Superior temporal gyrus (tissue), 1 donor: ENCODE measurements at regions not wholly inside any gene's neighbourhood (a gene's known extent, or its start where the extent isn't known, plus 50 kb on each side); places are given as distances from the start of the nearest gene placed in this dataset.
"Not testable (repeated sequence)": the region's sequence is repeated elsewhere in the genome, so short reads cannot be mapped to it uniquely, and the experiment has no call there.

ENCODE experiments used
- DNase-seq: peaks from one replicate; pipeline ENCODE4 v3.0.0-alpha.2; 2016; ENCODE audit errors: extremely low spot score

DNA sequence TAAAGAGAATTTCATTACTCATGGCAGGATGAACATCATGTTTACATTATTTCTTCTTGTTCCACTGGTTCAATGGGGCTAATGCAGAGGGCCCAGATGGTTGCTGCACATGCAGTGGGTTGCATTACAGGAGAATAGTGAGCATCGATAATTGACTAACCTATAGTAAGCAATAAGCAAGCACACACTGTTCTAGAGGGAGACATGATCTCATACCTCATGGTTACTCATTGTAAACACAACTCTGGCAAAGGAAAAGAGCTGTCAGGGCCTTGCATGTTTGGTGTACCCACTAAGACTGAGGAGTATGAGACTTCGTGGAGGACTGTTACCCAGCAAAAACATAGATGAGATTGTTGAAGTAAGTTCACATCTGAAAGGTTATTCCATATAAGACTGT lies 885.6 kb upstream of the VRK2 start:
- DNase-seq = no peak

DNA sequence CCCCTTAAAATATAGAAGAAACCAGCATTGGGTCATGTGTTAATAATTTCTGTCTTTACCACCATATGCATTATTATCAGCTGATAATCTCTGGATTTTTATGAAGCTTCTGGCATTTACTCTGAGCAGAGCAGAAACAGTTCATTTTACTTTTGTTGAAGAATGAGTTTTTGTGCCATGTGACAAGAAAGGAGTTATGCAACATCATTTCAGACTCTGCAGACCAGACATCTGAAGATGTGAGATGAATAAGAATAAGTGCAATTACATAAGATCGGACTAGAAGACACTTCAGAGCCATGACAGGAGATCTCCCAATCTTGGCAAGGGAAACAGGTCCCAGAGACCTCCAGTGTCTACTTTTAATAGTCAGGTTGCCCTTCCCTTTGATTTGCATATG lies 869.4 kb upstream of the VRK2 start:
- peak; percentile 34 for DNase-seq

DNA sequence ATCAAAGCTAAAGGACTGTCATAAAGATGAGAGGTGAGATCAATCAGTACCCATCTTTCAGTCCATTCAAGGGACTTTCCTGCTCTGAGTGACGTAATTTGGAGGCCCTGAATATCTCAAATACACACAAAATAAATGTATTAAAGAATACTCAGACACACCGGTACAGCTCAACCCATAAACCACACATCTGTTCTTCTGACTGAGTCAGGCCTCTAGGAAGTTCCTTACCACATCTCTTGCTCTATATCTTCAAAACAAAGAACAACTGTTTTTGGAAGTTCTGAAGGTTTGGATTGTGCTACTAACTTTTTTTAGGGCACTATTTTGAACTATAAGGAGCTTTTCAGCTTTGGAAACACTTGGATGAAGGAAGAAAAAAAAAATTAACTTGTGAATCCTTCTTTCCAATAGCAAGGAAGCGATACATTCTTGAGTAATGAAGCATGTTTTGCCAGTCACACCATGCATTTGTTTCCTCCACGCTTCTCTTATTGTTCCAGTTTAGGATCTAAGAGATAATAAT lies 866.5 kb upstream of the VRK2 start:
- DNase-seq = no peak

DNA sequence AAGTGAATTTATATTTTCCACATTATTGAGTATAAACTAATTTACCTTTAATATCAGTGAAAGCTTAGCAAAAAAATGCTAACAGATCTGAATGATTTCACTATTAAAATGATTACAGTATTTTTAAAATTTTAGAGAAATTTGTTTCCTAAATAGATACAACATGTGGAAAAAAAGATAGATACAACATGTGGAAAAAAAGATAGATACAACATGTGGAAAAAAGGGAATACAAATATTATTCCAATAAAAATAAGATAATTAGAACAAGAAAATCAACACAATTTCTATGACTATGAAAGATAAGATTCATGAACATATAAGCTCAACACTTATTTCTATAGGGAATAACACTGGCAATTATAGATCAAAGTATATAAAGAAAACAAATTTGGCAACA lies 865.9 kb upstream of the VRK2 start:
- no peak for DNase-seq

DNA sequence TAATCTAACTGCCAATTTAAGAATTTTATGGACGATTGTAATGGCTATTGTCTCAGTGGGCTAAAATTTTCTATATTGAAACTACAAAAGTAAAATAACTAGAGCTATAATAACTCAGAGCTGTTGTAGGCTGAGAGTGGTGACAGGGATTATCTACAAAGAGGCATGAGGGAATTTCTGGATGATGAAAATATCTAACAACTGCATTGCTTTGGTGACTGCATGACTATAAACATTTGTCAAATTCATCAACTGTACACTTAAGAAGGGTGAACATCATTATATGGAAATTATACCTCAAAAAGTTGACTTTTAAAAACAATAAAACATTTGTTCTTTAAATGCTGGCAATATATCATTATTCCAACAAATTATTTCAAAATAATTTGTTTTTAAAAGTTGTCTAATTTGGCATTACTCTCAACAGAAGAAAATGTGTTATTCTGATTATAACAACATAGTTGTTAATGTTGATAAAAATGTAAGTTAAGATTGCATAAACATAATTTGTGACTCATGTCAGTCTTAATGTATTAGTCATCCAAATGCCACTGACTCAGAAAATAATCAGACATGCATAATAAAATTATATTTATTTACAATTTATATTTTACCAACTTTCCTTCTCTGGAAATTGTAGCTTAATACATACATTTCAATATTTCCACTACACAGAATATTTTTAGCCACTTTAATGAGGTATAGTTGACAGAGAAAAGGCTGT lies 865.1 kb upstream of the VRK2 start:
- DNase-seq = no peak

DNA sequence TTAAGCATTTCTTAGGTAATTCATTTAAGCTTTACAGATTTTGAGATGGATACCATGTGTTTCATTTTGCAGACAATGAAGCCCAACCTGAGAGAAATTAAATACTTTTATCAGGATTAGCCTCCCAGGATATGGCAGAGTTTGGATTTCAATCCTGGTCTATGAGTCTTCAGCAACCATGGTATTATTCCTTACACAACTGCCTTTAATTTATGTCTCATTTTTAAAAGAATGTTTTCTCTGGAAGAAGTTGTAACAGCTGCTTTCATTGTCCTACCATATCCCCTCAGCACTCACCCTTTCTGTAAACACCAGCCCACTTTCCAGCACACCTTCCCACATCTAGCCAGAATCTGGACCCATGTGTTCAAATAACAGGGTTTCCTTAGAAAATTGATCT lies 863.7 kb upstream of the VRK2 start:
- no peak for DNase-seq

DNA sequence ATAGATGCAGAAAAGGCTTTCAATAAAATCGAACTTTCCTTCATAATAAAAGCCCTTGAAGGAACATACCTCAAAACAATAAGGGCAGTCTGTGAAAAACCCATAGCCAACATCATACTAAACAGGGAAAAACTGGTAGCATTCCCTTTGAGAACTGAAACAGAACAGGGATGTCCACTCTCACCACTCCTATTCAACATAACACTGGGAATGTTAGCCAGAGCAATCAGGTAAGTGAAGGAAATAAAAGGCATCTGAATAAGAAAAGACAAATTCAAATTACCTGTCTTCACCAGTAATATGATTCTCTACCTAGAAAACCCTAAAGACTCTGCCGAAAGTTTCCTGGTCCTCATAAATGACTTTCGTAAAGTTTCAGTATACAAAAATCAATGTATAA lies 861.0 kb upstream of the VRK2 start:
- DNase-seq = no peak

DNA sequence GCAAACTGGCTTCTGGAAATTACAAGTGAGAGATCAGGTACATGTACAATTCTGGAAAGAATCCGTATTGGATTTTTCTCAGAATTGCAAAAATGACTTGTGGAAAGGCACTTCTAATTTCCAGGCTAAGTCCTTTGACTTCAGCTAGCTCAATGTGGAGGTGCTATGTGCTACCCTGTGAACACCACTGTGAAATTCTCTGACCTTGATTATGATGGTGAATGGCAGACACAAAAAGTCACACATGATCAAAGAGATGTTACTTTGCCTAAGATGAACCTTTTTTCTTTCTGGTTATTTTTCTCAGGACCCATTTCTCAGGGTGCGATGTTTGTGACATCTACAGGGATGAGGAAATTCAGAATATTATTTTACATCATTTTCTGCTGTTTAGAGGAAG lies 856.6 kb upstream of the VRK2 start:
- no peak for DNase-seq

DNA sequence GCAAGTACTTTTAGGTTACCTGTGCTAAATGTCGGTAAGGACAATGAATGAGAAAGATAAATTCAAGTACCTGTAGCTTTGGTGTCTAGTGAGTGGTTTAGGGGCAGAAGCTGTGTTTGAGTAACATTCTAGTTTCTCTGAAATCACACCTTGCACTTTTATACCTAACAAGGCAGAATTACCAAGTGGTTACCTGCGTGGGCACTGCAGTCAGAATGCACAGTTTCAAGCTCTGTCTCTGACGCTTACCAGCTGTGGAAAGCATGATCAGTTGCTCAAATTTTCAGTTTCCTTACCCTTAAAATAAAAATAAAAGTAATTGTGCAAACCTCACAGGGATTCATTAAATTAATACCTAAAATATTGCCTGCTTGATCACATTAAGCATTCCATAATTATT lies 846.9 kb upstream of the VRK2 start:
- DNase-seq = no peak

DNA sequence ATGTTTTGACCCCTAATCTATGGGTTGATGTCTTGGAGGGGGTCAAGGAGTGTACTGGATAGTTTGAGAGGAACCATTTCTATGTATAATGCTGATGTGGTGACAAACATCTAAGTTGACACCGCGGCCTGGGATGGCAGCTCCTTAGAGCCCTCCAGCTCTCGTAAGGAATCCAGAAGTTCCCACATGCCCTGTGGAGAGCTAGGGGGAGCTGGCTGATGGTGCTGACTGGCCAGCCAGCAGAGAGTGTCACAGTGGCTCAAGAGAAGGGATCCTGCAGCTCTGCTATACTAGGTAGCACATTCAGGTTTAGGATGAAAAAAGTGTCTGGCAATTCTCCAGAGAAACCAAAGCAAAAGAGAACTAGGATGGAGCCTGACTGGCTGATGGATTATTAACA lies 842.2 kb upstream of the VRK2 start:
- no peak for DNase-seq

DNA sequence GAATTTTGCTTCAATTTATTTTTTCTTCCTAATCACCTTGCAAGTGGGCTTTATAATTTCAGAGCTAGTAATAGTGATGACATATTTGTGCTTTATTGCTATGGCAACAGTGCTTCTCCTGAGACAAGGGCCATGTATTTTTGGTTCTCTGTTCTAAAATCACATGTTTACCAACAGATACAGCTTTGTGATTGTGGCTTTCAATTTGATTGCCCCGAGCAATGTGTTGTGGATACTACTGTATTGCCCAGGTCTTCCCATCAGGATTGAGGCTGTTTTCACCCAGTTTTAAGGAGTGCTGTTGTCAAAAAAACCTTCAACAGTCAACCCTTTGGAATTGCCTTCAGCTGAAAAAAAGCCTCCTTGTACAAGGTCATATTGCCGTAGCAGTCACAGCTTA lies 841.4 kb upstream of the VRK2 start:
- DNase-seq = no peak

DNA sequence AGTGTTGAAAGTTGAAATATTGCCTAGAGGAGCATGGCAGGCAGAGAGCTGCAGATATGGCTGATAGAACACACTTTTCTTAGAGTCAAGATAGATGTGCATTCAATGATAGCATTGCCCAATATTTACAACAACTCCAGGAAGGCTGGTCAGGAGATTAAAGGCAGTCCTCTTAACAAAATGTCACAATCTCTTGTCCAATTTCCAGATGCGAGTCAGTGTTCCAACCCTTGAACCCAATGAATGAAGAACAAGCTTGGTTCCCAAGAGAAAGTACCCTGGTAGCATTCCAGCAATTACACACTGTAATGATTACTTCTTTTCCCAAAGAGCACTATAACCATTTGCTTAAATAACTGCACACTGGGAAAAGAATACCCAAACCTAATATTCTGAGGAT lies 839.4 kb upstream of the VRK2 start:
- no peak for DNase-seq

DNA sequence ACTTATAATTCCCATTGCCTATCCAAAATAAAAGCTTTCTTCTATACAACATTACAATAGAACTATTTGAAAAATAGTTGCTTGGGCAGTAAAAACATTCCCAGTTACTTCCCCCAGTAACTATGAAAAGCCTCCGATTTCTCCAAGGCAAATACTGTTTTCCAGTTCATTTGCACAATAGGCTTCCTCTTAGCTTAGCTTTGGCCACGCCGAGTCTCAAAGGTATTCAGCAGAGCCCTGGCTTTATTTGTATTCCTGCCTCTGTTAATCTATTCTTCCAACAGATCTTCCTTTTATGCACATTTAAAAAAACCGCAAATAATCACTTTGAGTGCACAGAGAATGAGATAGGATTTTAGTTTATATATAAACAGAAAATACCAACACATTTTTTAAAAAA lies 836.8 kb upstream of the VRK2 start:
- no peak for DNase-seq

DNA sequence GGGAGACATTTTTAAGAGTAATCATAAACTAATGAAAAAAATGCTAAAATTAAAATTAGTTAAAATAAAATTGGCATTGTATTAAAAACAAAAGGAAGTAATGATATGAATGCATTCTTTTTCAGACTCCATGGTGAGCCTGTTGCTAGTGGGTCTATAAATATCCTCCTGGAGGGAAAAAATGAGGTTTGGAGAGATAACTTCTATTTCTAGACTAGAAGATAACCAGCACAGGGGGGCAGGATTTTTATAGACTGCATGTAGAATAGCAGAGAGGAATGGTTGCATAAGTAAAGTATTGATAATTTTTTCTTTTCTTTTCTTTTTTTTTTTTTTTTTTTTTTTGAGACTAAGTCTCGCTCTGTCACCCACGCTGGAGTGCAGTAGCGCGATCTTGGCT lies 835.8 kb upstream of the VRK2 start:
- DNase-seq = no peak

DNA sequence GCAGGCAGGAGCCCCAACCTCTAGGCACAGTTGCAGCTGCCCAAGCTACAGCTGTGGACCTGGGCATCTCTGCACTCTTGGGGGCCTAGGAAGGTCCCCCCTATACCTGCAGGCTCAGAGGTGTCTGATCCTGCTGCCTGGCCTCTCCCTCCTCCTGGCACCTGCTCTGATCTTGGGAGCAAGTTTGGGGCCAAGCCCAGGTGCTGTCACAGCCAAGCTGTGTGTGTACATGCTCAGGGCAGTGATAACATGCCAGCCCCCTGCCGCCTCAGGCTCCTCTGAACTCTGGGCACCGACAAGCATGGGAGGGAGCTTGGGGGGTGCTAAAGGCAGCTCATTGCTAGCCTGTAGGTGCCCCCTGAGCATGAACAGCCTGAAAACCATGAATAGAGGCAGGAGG lies 829.6 kb upstream of the VRK2 start:
- no peak for DNase-seq

DNA sequence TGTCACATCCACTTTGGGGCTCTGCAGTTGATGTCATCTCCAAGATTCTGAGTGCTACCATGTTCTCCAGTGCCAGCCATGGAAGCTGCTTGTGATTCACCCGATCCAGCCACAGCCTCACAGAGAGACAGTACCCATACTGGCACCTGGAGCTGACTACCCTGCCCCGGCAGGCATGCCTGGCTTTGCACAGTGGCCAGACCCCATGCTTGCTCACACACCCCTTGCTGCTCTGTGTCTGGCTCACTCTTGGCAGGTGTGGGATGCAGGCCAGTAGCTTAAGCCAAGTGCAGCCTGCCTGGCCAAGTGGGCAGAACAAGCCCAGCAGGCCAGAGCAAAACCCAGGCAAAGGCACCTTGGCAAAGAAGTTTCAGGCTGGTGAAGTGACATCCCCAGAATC lies 828.4 kb upstream of the VRK2 start:
- DNase-seq = no peak

DNA sequence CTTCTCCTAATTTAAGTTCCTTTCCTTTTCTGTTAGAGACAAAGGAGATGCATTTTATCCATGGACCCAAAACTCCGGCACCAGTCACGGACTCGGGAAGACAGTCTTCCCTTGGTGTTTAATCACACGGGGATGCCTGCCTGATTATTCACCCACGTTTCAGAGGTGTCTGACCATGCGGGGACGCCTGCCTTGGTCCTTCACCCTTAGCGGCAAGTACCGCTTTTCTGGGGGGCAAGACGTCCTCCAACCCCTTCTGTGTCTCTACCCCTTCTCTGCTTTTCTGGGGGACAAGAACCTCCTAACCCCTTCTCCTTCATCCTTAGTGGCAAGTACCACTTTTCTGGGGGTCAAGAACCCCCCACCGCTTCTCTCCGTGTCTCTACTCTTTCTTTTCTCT lies 816.9 kb upstream of the VRK2 start:
- not testable (repeated sequence) for DNase-seq

DNA sequence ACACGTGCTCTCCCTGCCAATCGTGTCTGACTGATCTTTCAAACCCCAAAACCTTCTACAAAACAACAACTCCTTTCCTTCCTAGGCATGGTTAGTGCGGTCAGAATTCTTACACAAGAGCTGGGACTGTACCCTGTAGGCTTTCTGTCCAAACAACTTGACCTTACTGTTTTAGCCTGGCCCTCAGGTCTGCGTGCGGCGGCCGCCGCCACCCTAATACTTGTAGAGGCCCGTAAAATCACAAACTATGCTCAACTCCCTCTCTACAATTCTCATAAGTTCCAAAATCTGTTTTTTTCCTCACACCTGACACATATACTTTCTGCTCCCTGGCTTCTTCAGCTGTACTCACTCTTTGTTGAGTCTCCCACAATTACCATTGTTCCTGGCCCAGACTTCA lies 814.3 kb upstream of the VRK2 start:
- DNase-seq = not testable (repeated sequence)

DNA sequence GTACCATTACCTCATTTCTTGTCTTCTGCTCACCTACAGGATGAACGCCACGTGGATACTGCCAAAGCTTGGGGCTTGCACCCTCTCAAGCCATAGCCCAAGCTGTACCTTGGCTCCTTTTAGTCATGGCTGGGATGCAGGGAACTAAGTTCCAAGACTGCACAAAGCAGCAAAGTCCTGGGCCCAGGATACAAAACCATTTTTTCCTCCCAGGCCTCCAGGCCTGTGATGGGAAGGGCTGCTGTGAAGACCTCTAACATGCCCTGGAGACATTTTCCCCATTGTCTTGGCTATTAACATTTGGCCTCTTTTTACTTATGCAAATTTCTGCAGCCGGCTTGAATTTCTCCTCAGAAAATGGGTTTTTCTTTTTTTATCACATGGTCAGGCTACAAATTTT lies 795.1 kb upstream of the VRK2 start:
- DNase-seq = not testable (repeated sequence)

DNA sequence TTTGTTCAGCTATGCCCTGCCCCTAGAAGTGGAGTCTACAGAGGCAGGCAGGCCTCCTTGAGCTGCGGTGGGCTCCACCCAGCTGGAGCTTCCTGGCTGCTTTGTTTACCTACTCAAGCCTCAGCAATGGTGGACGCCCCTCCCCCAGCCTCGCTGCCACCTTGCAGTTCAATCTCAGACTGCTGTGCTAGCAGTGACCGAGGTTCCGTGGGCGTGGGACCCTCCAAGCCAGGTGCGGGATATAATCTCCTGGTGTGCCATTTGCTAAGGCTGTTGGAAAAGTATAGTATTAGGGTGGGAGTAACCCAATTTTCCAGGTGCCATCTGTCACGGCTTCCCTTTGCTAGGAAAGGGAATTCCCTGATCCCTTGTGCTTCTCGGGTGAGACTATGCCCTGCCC lies 770.2 kb upstream of the VRK2 start:
- not testable (repeated sequence) for DNase-seq

DNA sequence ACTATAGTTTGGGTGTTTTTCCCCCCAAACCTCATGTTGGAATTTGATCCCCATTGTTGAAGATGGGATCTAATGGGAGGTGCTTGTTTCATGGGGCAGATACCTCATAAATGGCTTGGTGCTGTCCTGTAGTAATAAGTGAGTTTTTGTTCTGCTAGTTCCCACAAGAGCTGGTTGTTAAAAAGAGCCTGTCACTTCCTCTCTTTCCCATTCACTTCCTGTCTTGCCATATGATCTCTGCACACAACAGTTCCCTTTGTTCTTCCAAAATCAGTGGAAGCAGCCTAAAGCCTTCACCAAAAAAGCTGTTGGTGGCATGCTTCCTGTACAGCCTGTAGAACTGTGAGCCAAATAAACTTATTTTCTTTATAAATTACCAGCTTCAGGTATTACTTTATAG lies 768.2 kb upstream of the VRK2 start:
- DNase-seq = no peak

DNA sequence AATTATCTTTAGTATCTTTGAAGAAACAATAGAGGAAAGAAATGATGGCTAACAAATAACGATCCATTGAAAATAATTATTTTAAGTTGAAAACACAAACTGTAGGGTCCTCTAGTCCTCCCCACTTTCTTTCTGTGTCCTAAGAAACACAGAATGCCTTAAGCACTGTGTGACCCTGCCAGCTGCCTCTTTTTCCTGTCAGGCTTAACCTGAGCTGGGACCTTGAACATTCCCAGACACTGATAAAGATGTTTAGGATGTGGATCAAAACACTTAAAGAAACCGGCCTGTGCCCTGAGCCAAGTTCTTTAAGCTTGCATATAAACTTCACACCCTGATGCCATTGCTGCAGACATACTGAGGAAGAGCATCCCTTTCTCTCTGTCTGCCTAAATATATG lies 755.4 kb upstream of the VRK2 start:
- DNase-seq = no peak

DNA sequence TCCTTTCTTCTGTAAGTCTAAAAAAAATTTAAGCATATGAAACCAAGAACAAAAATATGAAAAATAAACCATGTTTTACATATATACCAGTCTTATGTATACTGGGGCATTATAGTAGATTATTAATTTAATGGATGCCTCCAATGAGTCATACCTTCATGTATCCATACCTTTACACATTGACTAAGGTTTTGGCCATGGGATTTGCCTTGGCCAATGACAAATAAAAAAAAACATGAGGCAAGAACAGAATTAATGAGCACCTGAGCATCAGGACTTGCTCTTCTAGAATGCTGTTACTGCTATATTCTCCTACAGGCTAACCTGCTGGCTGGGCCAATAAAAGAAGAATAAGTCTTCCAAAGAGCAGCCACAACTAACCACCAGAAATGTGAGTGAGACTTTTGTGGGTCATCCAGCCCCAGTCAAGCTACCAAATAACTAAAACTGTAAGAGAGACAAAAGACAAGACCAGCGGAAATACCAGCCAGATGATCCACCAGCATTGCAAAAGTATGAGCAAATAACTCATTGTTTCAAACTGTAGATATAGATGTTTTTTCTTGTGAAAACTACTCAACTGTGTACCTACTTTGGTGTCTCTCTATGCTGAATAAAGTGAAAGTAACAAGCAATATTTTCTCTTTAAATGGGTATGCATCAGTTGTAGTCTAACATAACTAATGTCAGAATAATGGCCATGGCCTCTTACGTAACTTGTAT lies 749.6 kb upstream of the VRK2 start:
- DNase-seq = no peak

DNA sequence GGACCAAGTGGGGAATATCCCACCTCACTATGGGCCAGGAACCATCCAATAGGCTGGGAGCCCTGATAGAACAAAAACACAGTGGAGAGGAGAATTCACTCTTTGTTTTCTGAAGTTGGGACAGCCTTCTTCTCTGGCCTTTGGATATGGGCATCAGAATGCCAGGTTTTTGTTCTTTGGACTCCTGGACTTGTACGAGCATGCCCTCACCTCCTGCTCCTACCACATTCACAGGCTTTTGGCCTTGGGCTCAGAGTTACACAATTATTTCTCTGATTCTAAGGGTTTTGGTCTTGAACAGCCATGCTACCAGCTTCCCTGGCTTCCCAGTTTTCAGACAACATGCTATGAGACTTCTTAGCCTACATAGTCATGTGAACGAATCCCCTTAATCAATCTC lies 732.9 kb upstream of the VRK2 start:
- DNase-seq = no peak
